Adipose tissue (tissue), 3 donors: ENCODE measurements at regions not wholly inside any gene's neighbourhood (a gene's known extent, or its start where the extent isn't known, plus 50 kb on each side); places are given as distances from the start of the nearest gene placed in this dataset.

Experiments
- H3K27ac ChIP-seq: one replicate; pipeline ENCODE4 v1.5.1; 2013; ENCODE audit warnings: low read depth, low read length
- WGBS, 3 donors: extraction: QIAGEN DNeasy Blood & Tissue Kit; methylation state at CpG; one replicate each; pipeline ENCODE4 v1.1.7; 2013; 5-methylcytosine and 5-hydroxymethylcytosine counted together
- donor health status: healthy with polysubstance abuse.
- donor health status: Bipolar disorder and iron deficiency.
- donor health status: healthy.

- no peak overlapping the region for H3K27ac ChIP-seq
- 62 to 78% (median 66%) methylated on average over 1 of the region's 1 CpG for WGBS, 3 donors
Measured at GRCh38 chr2:160700021-160700814, 206.6 kb upstream of the RBMS1 start.

DNA sequence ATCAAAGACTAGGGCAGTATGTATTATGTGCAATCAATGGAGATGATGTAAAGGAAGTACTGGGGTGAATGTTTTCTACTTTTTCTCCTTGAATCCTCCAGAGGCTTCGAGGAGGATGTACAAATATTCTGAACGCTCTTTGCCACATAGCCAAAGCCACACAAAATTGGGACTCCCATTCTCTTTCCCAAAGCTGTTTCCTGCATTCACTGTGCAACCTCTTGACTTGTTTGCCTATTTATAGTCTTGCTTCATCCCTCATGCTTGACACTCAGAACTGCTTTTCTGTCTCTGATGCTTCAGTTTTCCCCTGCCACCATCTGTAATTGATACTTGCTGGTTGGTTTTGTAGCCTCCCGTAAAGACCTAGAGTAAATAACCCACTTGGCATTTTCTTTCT lies 208.2 kb upstream of the RBMS1 start:
- 39 to 43% (median 42%) methylated on average over 3 of the region's 3 CpGs for WGBS, 3 donors

DNA sequence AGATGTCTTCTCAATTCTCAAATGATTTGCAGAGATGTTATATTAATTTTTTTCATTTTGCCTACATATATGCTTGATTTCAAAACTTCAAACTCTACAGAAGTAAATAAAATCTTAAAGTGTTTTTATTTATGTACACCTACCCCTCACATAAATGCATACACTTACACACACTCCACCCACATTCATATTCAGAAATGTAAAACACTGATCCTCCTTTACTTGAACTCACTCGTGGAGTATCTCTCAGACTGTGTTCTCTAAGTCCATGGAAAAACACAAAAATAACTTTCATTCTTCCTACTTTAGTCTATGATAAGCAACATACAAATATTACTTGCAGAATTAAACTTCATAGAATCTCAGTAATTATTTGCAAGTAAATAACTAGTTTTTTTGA lies 209.1 kb upstream of the RBMS1 start:
- H3K27ac ChIP-seq: no peak overlapping the region
- 79 to 90% (median 80%) methylated on average over 1 of the region's 1 CpG for WGBS, 3 donors

More for the DNA sequence above, 208.2 kb upstream of the RBMS1 start:
- H3K27ac ChIP-seq: no peak overlapping the region

GRCh38 chr2:160703648-160704585 lies 210.3 kb upstream of the RBMS1 start:
- 32 to 45% (median 32%) methylated on average over 8 of the region's 8 CpGs for WGBS, 3 donors
- H3K27ac ChIP-seq: no peak overlapping the region

GRCh38 chr2:160715428-160715827 lies 221.8 kb upstream of the RBMS1 start:
- H3K27ac ChIP-seq: no peak overlapping the region
- 85 to 98% (median 90%) methylated on average over 2 of the region's 2 CpGs for WGBS, 3 donors

DNA sequence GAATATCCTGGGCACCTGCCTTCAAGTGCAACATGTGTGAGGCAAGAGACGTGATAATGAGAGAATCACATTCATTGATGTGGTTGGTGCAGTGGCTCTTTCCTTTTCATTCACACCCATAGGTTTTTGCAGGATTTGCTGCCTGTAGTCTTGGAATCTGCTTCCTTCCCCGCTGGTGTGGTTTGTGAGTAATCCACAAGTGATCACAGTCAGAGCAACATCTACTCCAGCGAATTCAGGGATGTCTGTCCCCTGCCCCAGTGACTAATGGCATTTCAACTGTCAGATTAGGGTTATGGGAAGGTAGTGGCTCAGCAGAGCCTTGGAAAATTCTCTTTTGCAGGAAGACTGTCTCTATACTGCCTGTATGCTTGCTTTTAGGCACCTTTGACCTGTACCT lies 225.5 kb upstream of the RBMS1 start:
- WGBS, 3 donors: 54 to 89% (median 75%) methylated on average over 3 of the region's 3 CpGs

DNA sequence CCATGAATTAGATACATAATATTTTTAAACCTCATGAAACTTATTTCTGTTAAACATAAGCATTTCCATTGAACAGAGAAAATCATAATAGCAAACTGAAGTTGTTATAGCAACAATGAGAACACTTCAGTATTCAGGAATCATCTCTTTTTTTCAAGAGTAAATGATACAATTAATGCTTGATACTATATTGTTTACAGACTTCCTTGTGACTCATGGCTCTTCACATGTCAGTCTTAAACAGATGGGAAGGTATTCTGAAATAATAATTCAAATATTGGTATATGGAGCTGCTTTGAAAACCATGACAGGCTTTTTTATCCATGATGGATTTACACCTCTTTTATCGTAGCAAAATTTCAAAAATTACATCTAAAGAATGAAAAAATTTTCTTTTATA lies 226.5 kb upstream of the RBMS1 start:
- no peak overlapping the region for H3K27ac ChIP-seq
- WGBS, 3 donors: 83 to 87% (median 86%) methylated on average over 1 of the region's 1 CpG

More for the DNA sequence above, 225.5 kb upstream of the RBMS1 start:
- H3K27ac ChIP-seq: no peak overlapping the region

GRCh38 chr2:160721089-160722040 lies 227.8 kb upstream of the RBMS1 start:
- WGBS, 3 donors: 89 to 100% (median 100%) methylated on average over 1 of the region's 1 CpG
- no peak overlapping the region for H3K27ac ChIP-seq

DNA sequence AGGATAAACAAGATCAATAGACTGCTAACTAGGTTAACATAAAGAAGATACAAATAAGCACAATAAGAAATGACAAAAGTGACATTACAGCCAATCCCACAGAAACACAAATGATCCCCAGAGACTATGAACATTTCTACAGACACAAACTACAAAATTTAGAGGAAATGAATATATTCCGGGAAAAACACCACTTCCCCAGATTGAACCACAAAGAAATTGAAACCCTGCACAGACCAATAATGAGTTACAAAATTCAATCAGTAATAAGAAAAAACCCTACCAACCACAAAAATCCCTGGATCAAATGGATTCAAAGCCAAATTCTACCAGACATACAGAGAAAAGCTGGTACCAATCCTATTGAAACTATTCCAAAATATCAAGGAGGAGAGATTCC lies 232.4 kb upstream of the RBMS1 start:
- 0 to 53% (median 27%) methylated on average over 1 of the region's 1 CpG for WGBS, 3 donors
- no peak overlapping the region for H3K27ac ChIP-seq

DNA sequence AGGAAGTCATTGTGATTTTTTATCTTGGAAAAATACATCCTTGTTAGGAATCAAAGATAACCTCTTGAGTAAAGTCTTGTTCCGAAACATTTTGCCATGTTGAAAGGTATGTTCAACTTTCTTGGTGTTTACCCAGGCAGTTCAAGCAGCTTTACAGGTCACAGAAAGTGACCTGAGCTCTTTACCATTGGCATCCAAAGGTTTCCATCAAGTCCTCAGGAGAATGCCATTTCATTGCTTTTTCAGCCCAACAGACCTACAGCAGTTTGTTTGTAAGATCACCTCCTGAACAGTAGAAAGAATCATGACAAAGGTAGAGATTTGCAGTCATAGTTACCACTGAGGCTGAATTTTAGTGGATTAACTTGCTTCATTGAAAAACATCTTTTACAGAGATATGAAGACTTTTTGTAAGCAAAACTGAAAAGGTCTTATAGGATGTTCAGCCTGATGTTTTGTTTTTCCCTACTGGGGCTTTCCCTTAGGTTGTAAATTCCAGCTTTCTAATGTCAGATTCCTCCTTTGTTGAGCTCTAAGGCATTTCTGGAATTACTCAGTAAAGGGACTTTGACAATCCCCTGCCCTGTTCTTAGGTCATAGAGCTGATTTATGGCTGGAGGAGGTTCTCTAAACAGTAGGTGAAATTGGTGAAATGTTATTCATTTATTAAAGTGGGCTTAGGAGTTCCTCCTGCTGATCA lies 236.8 kb upstream of the RBMS1 start:
- WGBS, 3 donors: 88 to 96% (median 89%) methylated on average over 1 of the region's 1 CpG
- H3K27ac ChIP-seq: no peak overlapping the region

DNA sequence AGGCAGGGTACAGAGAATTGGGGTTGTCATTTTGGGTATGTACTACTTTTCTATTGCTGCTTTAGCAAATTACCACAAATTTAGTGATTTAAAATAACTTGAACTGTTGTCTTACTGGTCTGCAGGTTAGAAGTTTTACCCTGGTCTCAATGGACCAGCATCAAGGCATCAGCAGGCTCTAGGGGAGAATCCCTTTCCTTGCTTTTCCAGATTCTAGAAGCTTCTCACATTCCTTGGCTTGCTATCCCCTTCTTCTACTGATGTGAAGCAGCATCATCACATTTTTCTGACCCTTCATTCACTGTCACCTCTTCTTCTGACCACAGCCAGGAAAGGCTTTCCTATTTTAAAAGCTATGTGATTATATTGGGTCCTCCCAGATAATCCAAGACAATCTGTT lies 237.8 kb upstream of the RBMS1 start:
- H3K27ac ChIP-seq: no peak overlapping the region

GRCh38 chr2:160731856-160732255 lies 238.2 kb upstream of the RBMS1 start:
- H3K27ac ChIP-seq: no peak overlapping the region

DNA sequence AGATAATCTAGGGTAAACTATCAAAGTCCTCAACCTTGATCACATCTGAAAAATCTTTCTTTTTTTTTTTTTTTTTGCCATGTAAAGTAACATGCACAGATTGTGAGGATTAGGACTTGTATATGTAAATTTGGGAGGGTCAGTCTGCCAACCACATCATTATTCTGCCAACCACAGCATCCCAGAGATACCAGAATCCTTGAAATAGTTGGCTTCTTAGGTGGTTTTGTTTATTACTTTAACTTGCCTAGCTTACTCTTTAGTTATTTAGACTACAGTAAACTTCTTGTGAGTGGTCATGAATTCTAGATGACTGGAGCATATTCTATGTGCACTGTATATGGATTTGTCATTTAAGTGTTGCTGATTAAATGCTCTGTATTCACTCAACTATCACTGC lies 242.1 kb upstream of the RBMS1 start:
- no peak overlapping the region for H3K27ac ChIP-seq

DNA sequence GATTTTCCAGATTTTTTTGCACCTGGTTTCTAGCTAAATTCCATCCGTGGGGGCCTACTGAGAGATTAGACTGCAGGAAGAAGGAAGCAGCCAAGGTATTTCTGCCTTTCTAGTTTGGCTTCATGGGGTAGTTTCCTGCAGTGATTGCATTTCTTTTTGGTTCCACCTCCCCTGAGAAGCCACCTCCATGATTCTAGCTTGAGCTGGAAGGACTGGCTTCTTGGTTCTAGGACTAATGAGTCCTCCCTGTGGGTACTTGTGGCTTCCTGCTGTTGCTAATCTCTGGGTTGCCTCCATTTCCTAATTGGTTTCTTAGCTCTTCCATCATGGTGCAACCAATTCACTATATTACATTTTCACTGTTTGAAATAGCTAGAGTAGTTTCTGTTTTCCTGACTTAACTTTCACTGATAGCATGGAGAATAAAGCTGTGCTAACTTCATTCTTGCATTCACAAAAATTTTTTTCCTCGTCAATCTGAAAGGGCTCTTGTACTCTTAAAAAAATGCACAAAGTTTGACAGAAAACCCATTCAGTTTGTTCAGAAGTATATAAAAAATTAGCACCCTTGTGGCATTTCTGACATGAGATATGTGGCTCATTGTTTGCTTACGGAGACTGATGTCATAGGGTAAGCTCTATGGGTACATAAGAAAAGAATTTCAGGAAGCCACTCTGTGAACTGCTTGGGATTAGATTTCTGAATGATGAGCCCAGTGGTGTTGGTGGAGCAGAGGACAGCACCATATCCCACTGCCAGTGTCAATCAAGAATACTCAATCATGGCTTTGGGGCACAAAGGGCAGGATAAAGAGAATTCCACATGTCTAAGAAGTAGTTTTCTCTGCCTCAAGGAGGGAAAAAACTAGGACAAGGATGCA lies 242.8 kb upstream of the RBMS1 start:
- 63 to 90% (median 85%) methylated on average over 3 of the region's 3 CpGs for WGBS, 3 donors
- no peak overlapping the region for H3K27ac ChIP-seq

DNA sequence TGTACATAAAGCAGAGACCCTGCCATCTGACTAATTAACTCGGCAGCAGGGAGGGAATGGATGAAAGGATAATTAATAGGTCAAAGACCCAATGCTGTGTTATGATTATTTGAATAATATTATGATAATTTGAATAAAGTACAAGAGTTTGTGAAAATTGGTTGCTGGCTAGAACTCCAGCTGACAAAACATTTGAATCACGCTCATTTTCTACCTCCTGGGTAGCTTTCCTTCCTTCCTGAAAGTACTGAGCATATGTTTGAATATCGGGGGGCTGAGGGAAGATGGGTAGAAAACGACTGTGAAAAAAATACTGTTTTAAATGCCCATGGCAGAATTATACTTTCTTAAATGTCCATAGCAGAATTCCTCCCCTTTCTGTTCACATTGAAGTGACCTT lies 243.6 kb upstream of the RBMS1 start:
- WGBS, 3 donors: 63 to 74% (median 69%) methylated on average over 4 of the region's 4 CpGs
- H3K27ac ChIP-seq: no peak overlapping the region

DNA sequence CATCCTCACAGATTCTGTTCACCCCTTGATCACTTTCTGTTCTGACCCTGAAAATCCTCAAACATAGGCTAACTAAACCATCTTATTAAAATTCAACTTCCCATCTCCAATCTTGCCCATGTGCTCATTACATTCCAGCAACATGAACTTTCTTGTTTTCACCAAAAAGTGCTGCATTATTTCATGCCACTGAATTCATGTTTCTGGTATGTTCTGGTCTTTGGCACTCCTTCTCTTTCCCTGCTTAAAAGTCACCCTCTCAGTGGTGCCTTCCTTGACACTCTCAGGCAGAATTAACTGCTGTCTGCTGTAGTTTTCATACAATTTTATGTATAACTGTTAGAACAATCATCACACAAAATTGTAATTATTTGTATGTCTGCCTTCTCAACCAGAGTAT lies 247.7 kb upstream of the RBMS1 start:
- no peak overlapping the region for H3K27ac ChIP-seq

- 85 to 91% (median 87%) methylated on average over 2 of the region's 2 CpGs for WGBS, 3 donors
- H3K27ac ChIP-seq: no peak overlapping the region
Measured at GRCh38 chr2:160741815-160742214, 248.2 kb upstream of the RBMS1 start.
